Testis (tissue), 2 donors: ENCODE measurements at regions not wholly inside any gene's neighbourhood (a gene's known extent, or its start where the extent isn't known, plus 50 kb on each side); places are given as distances from the start of the nearest gene placed in this dataset.

Experiments used
- DNase-seq: peaks from one replicate; pipeline ENCODE4 v3.0.0-alpha.2; 2019
- H3K27ac ChIP-seq, 2 donors: fragments of 200-600 bp; sonication (generic); one replicate each; pipeline ENCODE4 v1.5.1; 2019
- H3K27me3 ChIP-seq: fragments of 200-600 bp; sonication (generic); one replicate; pipeline ENCODE4 v1.5.1; 2019
- H3K36me3 ChIP-seq: fragments of 200-600 bp; sonication (generic); one replicate; pipeline ENCODE4 v1.5.1; 2017; ENCODE audit warnings: low read depth; ENCODE audit errors: missing control alignments
- H3K4me1 ChIP-seq: fragments of 200-600 bp; sonication (generic); one replicate; pipeline ENCODE4 v1.5.1; 2019
- H3K4me3 ChIP-seq, 2 donors: fragments of 200-600 bp; sonication (generic); one replicate each; pipeline ENCODE4 v1.5.1; 2017 to 2019
- H3K9me3 ChIP-seq: fragments of 200-600 bp; sonication (generic); one replicate; pipeline ENCODE4 v1.5.1; 2017
- POLR2A ChIP-seq: fragments of 450-650 bp; IDR thresholded peaks from one replicate; pipeline ENCODE4 v1.6.1; 2017; ENCODE audit warnings: antibody characterized with exemption, mild to moderate bottlenecking, moderate library complexity
- WGBS, 2 donors: methylation state at CpG; one replicate each; pipeline ENCODE4 v1.1.5; 2018; 5-methylcytosine and 5-hydroxymethylcytosine counted together
- intact Hi-C: fragments of 100-400 bp; cut with DNase I; formaldehyde crosslinking; loops from one replicate; pipeline ENCODE4 v1.15.1; 2023; ENCODE audit warnings: low total_unique reads
- TF ChIP-seq, protein P1 (sequence below), 3 experiments: fragments of 450-650 bp in 2 of 3; fragments of 200-600 bp in 1 of 3; sonication (generic) in 1 of 3; IDR thresholded peaks; one replicate each; pipeline ENCODE4 v1.5.1; 2016 to 2019; ENCODE audit warnings: antibody characterized with exemption in 3 of 3, mild to moderate bottlenecking in 2 of 3, moderate library complexity in 1 of 3

DNA sequence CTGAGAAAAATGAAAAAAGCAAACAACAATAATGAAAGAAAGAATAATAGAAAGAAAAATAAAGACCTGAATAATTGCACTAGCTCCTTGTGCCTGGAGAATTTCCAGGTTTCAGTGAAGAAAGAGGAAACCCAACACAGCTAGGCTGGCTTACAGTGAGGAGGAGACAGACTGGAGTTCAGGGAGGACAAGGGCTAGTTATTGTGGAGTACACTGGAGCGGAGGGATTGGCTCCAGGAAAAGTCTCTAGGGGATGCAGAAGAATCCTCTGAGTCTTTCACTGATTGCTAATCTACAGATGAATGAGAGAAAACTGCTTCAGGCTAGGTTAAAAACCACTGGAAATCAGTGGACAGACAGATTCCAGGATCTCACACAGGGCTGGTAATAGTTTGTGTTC is 163.6 kb upstream of the RBMS1 start:
- intact Hi-C loops = no loop called here
- TF ChIP-seq, protein P1, sequence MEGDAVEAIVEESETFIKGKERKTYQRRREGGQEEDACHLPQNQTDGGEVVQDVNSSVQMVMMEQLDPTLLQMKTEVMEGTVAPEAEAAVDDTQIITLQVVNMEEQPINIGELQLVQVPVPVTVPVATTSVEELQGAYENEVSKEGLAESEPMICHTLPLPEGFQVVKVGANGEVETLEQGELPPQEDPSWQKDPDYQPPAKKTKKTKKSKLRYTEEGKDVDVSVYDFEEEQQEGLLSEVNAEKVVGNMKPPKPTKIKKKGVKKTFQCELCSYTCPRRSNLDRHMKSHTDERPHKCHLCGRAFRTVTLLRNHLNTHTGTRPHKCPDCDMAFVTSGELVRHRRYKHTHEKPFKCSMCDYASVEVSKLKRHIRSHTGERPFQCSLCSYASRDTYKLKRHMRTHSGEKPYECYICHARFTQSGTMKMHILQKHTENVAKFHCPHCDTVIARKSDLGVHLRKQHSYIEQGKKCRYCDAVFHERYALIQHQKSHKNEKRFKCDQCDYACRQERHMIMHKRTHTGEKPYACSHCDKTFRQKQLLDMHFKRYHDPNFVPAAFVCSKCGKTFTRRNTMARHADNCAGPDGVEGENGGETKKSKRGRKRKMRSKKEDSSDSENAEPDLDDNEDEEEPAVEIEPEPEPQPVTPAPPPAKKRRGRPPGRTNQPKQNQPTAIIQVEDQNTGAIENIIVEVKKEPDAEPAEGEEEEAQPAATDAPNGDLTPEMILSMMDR (IDR thresholded peaks at IDR 0.05) = no peak
- no peak for TF ChIP-seq POLR2A
- H3K27ac ChIP-seq = no peak overlapping the region
- DNase-seq = no peak
- 52 to 60% methylated on average over 1 of the region's 1 CpG for WGBS, 2 donors
- H3K4me3 ChIP-seq = no peak overlapping the region
- H3K4me1 ChIP-seq = no peaks in the 10 kb centered on the region
- H3K36me3 ChIP-seq = no peaks in the 10 kb centered on the region
- H3K9me3 ChIP-seq = no peaks in the 10 kb centered on the region
- H3K27me3 ChIP-seq = no peaks in the 10 kb centered on the region

DNA sequence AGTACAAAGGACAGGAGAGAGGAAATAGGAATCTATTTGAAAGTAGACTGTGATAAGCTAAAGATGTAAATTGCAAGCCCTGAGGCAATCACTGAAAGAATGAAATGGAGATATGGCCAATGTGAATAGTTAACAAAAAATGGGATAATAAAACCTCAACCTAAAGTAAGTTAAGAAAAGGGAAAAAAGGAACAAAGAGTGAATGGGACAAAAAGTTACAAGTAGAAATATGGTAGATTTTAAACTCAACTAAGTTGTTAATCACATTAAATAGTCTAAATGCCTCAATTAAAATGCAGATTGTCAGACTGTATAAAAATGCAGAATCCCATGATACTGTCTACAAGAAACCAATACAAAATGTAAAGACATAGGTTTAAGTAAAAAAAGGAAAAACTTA is 165.2 kb upstream of the RBMS1 start:
- no peaks in the 10 kb centered on the region for H3K36me3 ChIP-seq
- H3K9me3 ChIP-seq = no peaks in the 10 kb centered on the region
- intact Hi-C loops = no loop called here
- no peak overlapping the region for H3K4me3 ChIP-seq
- H3K27ac ChIP-seq = no peak overlapping the region
- no peaks in the 10 kb centered on the region for H3K4me1 ChIP-seq
- no peak for DNase-seq
- no peaks in the 10 kb centered on the region for H3K27me3 ChIP-seq
- TF ChIP-seq POLR2A = no peak
- TF ChIP-seq, protein P1 (IDR thresholded peaks at IDR 0.05) = no peak

DNA sequence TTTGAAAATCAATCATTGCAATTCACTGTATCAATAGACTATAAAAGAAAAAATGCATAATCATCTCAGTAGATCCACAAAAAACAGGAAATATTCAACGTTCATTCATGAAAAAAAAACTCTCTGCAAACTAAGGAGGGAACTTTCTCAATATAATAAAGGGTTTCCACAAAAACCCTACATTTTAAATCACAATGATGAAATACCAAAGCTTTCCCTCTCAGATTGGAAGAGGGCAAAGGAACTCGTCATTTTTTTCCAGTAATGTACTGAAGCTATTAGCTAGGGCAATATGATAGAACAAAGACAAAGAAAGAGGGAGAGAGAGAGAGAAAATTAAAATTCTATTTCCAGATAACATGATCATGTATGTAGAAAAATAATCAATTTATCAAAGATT is 167.1 kb upstream of the RBMS1 start:
- Histone ChIP-seq H3K36me3 (no peaks in the 10 kb centered on the region), H3K27ac (no peak overlapping the region), H3K9me3 (no peaks in the 10 kb centered on the region), H3K4me1 (no peaks in the 10 kb centered on the region), H3K27me3 (no peaks in the 10 kb centered on the region), H3K4me3 (no peak overlapping the region)
- 67 to 71% methylated on average over 2 of the region's 2 CpGs for WGBS, 2 donors
- TF ChIP-seq, protein P1 (IDR thresholded peaks at IDR 0.05) = no peak
- no peak for TF ChIP-seq POLR2A
- intact Hi-C loops = no loop called here
- DNase-seq = no peak

DNA sequence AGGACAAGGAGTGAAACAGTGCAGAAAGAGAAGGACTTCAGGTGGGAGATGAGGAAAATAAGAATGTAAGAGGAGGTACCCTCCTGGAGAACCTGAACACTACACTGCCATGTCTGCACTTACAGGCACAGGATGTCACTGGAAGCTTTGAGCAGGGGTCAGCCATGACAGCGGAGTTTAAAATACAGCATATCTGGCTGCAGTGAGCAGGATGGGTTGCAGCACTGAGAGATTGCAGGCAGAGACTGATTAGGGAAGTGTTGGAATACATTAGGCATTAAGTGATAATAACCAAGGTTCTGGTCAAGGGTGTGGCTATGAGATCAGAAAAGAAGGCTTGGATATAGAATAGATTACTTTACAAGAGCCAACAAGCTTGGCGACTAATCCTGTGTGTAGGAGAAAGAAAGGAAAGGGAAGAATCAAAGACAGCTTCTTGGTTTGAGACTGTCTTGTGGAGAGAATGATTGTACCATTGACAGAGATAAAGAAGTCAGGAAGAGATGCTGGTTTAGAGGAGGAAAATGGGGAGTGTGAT is 171.1 kb upstream of the RBMS1 start:
- DNase-seq = no peak
- H3K4me3 ChIP-seq = no peak overlapping the region
- H3K4me1 ChIP-seq = peaks cover 7% of the 10 kb centered on the region
- intact Hi-C loops = no loop called here
- H3K27ac ChIP-seq = no peak overlapping the region
- no peaks in the 10 kb centered on the region for H3K36me3 ChIP-seq
- TF ChIP-seq, protein P1 (IDR thresholded peaks at IDR 0.05) = no peak
- no peak for TF ChIP-seq POLR2A
- WGBS, 2 donors = 92 to 94% methylated on average over 2 of the region's 2 CpGs
- no peaks in the 10 kb centered on the region for H3K9me3 ChIP-seq
- no peaks in the 10 kb centered on the region for H3K27me3 ChIP-seq
